Keratinocyte (primary cell): ENCODE measurements at regions not wholly inside any gene's neighbourhood (a gene's known extent, or its start where the extent isn't known, plus 50 kb on each side); places are given as distances from the start of the nearest gene placed in this dataset.

Source experiments
- DNase-seq: peaks from one replicate; pipeline ENCODE4 v3.0.0-alpha.2; 2011; ENCODE audit warnings: low read depth, missing footprints, low spot score
- FAIRE-seq: peaks from 2 replicates; lab custom pipeline; 2011; peaks lifted over from hg19 to GRCh38; lab: Jason Lieb, UNC
- H2AFZ ChIP-seq: 2 replicates; pipeline ENCODE4 v1.6.0; 2012; ENCODE audit warnings: low read length, control low read depth, inconsistent platforms; ENCODE audit not compliant: control insufficient read depth
- H3K27ac ChIP-seq: 2 replicates; pipeline ENCODE4 v1.5.1; 2011; ENCODE audit warnings: low read length; ENCODE audit not compliant: control insufficient read depth, insufficient read depth
- H3K27me3 ChIP-seq: 3 replicates; pipeline ENCODE4 v1.6.0; 2011; ENCODE audit warnings: low read length; ENCODE audit not compliant: control insufficient read depth, insufficient read depth; ENCODE audit errors: extremely low read depth
- H3K36me3 ChIP-seq, 2 experiments: 2 replicates in 1 of 2; 3 replicates in 1 of 2; pipeline ENCODE4 v1.5.1; 2011; ENCODE audit warnings: low read length in 2 of 2, mild to moderate bottlenecking in 1 of 2; ENCODE audit not compliant: control insufficient read depth in 2 of 2, insufficient read depth in 2 of 2; ENCODE audit errors: extremely low read depth in 1 of 2
- H3K4me1 ChIP-seq: 3 replicates; pipeline ENCODE4 v1.5.1; 2011; ENCODE audit warnings: low read length; ENCODE audit not compliant: control insufficient read depth, insufficient read depth; ENCODE audit errors: extremely low read depth
- H3K4me2 ChIP-seq: 3 replicates; pipeline ENCODE4 v1.6.0; 2011; ENCODE audit warnings: low read depth, low read length; ENCODE audit not compliant: control insufficient read depth, insufficient read depth; ENCODE audit errors: extremely low read depth
- H3K4me3 ChIP-seq, 3 experiments: fragments of 200-600 bp in 1 of 3; sonication (generic) in 1 of 3; 2 replicates in 2 of 3; 3 replicates in 1 of 3; pipeline ENCODE4 v1.5.1; 2011 to 2016; ENCODE audit warnings: low read length in 3 of 3, mild to moderate bottlenecking in 3 of 3, control low read depth in 2 of 3, inconsistent platforms in 1 of 3, low read depth in 1 of 3, mixed read lengths in 1 of 3, mixed run types in 1 of 3, moderate library complexity in 1 of 3; ENCODE audit not compliant: control insufficient read depth in 2 of 3, insufficient read depth in 2 of 3; ENCODE audit errors: extremely low read depth in 1 of 3
- H3K79me2 ChIP-seq: 2 replicates; pipeline ENCODE4 v1.6.0; 2012; ENCODE audit warnings: low read length; ENCODE audit not compliant: control insufficient read depth, insufficient read depth
- H3K9ac ChIP-seq: 3 replicates; pipeline ENCODE4 v1.6.0; 2011; ENCODE audit warnings: low read length; ENCODE audit not compliant: control insufficient read depth, insufficient read depth; ENCODE audit errors: extremely low read depth
- H3K9me1 ChIP-seq: 3 replicates; pipeline ENCODE4 v1.6.0; 2011; ENCODE audit warnings: low read length; ENCODE audit not compliant: control insufficient read depth, insufficient read depth; ENCODE audit errors: extremely low read depth
- H3K9me3 ChIP-seq: 2 replicates; pipeline ENCODE4 v1.5.1; 2012; ENCODE audit warnings: low read depth, low read length; ENCODE audit not compliant: control insufficient read depth
- H4K20me1 ChIP-seq: 3 replicates; pipeline ENCODE4 v1.6.0; 2011; ENCODE audit warnings: low read length; ENCODE audit not compliant: control insufficient read depth, insufficient read depth; ENCODE audit errors: extremely low read depth
- CTCF ChIP-seq, 3 experiments: IDR thresholded peaks in 1 of 3; conservative IDR thresholded peaks in 1 of 3; optimal IDR thresholded peaks in 1 of 3; 2 replicates in 2 of 3; 3 replicates in 1 of 3; pipeline versions ENCODE3 to v1.5.1; 2011; ENCODE audit warnings: low read length in 3 of 3, mild to moderate bottlenecking in 3 of 3, moderate library complexity in 2 of 3, control low read depth in 1 of 3, inconsistent platforms in 1 of 3; ENCODE audit not compliant: insufficient read depth in 2 of 3; ENCODE audit errors: extremely low read depth in 1 of 3
- EZH2 ChIP-seq: IDR thresholded peaks from one replicate; pipeline ENCODE4 v1.6.1; 2012; ENCODE audit warnings: inconsistent platforms, mild to moderate bottlenecking, low read length, moderate library complexity
- dilution Hi-C: fragments of 300-500 bp; cut with MboI; formaldehyde crosslinking; loops from one replicate; pipeline ENCODE4 v1.7.0; 2020; ENCODE audit warnings: low sequenced_read_pairs; ENCODE audit not compliant: extremely low pct_ligation_motif_present

GRCh38 chr1:69438056-69438795, 129.5 kb upstream of the LRRC7 start:
- DNase-seq (no peak), FAIRE-seq (peak; percentile 20)
- Histone ChIP-seq H3K27ac (no peak overlapping the region), H3K4me2 (no peak overlapping the region), H3K27me3 (no peaks in the 10 kb centered on the region), H3K9me1 (no peaks in the 10 kb centered on the region), H3K9me3 (no peaks in the 10 kb centered on the region), H3K4me3 (no peak overlapping the region), H3K36me3 (no peaks in the 10 kb centered on the region), H3K9ac (no peak overlapping the region), H3K79me2 (no peaks in the 10 kb centered on the region), H3K4me1 (peaks cover 4% of the 10 kb centered on the region), H4K20me1 (no peaks in the 10 kb centered on the region), H2AFZ (no peak overlapping the region)
- dilution Hi-C loops = no loop called here
- TF ChIP-seq CTCF (optimal IDR thresholded peaks at IDR 0.05 in 1 of 3, IDR thresholded peaks at IDR 0.05 in 1 of 3, conservative IDR thresholded peaks at IDR 0.05 in 1 of 3; ENCODE audit: extremely low read depth in 1 of 3, insufficient read depth in 2 of 3, low read length in 3 of 3) (no peak), EZH2 (no peak)

- H3K79me2 ChIP-seq = no peaks in the 10 kb centered on the region
- no peak overlapping the region for H3K4me3 ChIP-seq
- DNase-seq = no peak
- TF ChIP-seq CTCF (optimal IDR thresholded peaks at IDR 0.05 in 1 of 3, IDR thresholded peaks at IDR 0.05 in 1 of 3, conservative IDR thresholded peaks at IDR 0.05 in 1 of 3; ENCODE audit: extremely low read depth in 1 of 3, insufficient read depth in 2 of 3, low read length in 3 of 3) (no peak), EZH2 (no peak)
- no peaks in the 10 kb centered on the region for H3K4me1 ChIP-seq
- H3K27me3 ChIP-seq = no peaks in the 10 kb centered on the region
- no peak overlapping the region for H3K4me2 ChIP-seq
- peak overlapping the region; percentile 27 for H2AFZ ChIP-seq
- H3K36me3 ChIP-seq = no peaks in the 10 kb centered on the region
- FAIRE-seq = no peak
- no peak overlapping the region for H3K27ac ChIP-seq
- H3K9ac ChIP-seq = no peak overlapping the region
- no peaks in the 10 kb centered on the region for H4K20me1 ChIP-seq
- dilution Hi-C loops = no loop called here
- no peaks in the 10 kb centered on the region for H3K9me3 ChIP-seq
- no peaks in the 10 kb centered on the region for H3K9me1 ChIP-seq
Measured at GRCh38 chr1:69441496-69441895, 126.2 kb upstream of the LRRC7 start.
